KMS-11 (cell line): ENCODE measurements at regions not wholly inside any gene's neighbourhood (a gene's known extent, or its start where the extent isn't known, plus 50 kb on each side); places are given as distances from the start of the nearest gene placed in this dataset.
"Not testable (repeated sequence)": the region's sequence is repeated elsewhere in the genome, so short reads cannot be mapped to it uniquely, and the experiment has no call there.

Experiments used
- H2AFZ ChIP-seq: fragments of 200-600 bp; sonication (generic); 2 replicates; pipeline ENCODE4 v1.6.1; 2016; ENCODE audit warnings: antibody characterized with exemption, mixed run types, low read depth
- H3K27ac ChIP-seq: fragments of 200-600 bp; sonication (generic); 2 replicates; pipeline ENCODE4 v1.6.1; 2016; ENCODE audit warnings: mild to moderate bottlenecking, mixed run types
- H3K27me3 ChIP-seq: fragments of 200-600 bp; sonication (generic); 2 replicates; pipeline ENCODE4 v1.6.1; 2017; ENCODE audit warnings: mild to moderate bottlenecking, low read depth, mixed run types, moderate library complexity; ENCODE audit not compliant: insufficient read depth
- H3K36me3 ChIP-seq: fragments of 200-600 bp; sonication (generic); 2 replicates; pipeline ENCODE4 v1.6.1; 2017; ENCODE audit warnings: mild to moderate bottlenecking, mixed run types; ENCODE audit not compliant: insufficient read depth
- H3K4me1 ChIP-seq: fragments of 200-600 bp; sonication (generic); 2 replicates; pipeline ENCODE4 v1.6.1; 2016; ENCODE audit warnings: mild to moderate bottlenecking, low read depth, mixed run types; ENCODE audit not compliant: poor library complexity, severe bottlenecking
- H3K4me2 ChIP-seq: fragments of 200-600 bp; sonication (generic); 2 replicates; pipeline ENCODE4 v1.7.0; 2016; ENCODE audit warnings: mild to moderate bottlenecking, mixed run types
- H3K4me3 ChIP-seq: fragments of 200-600 bp; sonication (generic); IDR thresholded peaks from 2 replicates; pipeline ENCODE4 v1.6.1; 2017; ENCODE audit warnings: low read depth, low read length, mixed read lengths; ENCODE audit not compliant: insufficient read depth
- H3K79me2 ChIP-seq: fragments of 200-600 bp; sonication (generic); 2 replicates; pipeline ENCODE4 v1.6.1; 2016; ENCODE audit warnings: low read depth, mixed run types; ENCODE audit not compliant: insufficient read depth
- H3K9ac ChIP-seq: fragments of 200-600 bp; sonication (generic); 2 replicates; pipeline ENCODE4 v1.6.1; 2016; ENCODE audit warnings: mild to moderate bottlenecking, mixed run types
- H4K20me1 ChIP-seq: fragments of 200-600 bp; sonication (generic); 2 replicates; pipeline ENCODE4 v1.6.1; 2016; ENCODE audit warnings: mild to moderate bottlenecking, mixed run types; ENCODE audit not compliant: insufficient read depth
- TF ChIP-seq, protein P1 (sequence below): fragments of 200-600 bp; sonication (generic); conservative IDR thresholded peaks from 2 replicates; pipeline ENCODE4 v1.6.1; 2017; ENCODE audit warnings: low read depth, mild to moderate bottlenecking, antibody characterized with exemption, low read length, moderate library complexity, mixed read lengths

- Histone ChIP-seq H3K9ac (no peak overlapping the region), H2AFZ (no peak overlapping the region), H4K20me1 (no peaks in the 10 kb centered on the region), H3K27ac (no peak overlapping the region), H3K4me1 (no peaks in the 10 kb centered on the region), H3K4me3 (no peak overlapping the region), H3K4me2 (no peak overlapping the region), H3K36me3 (no peaks in the 10 kb centered on the region), H3K27me3 (no peaks in the 10 kb centered on the region), H3K79me2 (no peaks in the 10 kb centered on the region)
- TF ChIP-seq, protein P1, sequence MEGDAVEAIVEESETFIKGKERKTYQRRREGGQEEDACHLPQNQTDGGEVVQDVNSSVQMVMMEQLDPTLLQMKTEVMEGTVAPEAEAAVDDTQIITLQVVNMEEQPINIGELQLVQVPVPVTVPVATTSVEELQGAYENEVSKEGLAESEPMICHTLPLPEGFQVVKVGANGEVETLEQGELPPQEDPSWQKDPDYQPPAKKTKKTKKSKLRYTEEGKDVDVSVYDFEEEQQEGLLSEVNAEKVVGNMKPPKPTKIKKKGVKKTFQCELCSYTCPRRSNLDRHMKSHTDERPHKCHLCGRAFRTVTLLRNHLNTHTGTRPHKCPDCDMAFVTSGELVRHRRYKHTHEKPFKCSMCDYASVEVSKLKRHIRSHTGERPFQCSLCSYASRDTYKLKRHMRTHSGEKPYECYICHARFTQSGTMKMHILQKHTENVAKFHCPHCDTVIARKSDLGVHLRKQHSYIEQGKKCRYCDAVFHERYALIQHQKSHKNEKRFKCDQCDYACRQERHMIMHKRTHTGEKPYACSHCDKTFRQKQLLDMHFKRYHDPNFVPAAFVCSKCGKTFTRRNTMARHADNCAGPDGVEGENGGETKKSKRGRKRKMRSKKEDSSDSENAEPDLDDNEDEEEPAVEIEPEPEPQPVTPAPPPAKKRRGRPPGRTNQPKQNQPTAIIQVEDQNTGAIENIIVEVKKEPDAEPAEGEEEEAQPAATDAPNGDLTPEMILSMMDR: no peak
These were observed 251.2 kb upstream of the SGCG start for GRCh38 chr13:22929381-22930126.

- H3K4me1 ChIP-seq: no peaks in the 10 kb centered on the region
- H3K27ac ChIP-seq: no peak overlapping the region
- TF ChIP-seq, protein P1: no peak
- H3K4me2 ChIP-seq: no peak overlapping the region
- no peaks in the 10 kb centered on the region for H3K36me3 ChIP-seq
- H4K20me1 ChIP-seq: no peaks in the 10 kb centered on the region
- no peak overlapping the region for H3K4me3 ChIP-seq
- no peaks in the 10 kb centered on the region for H3K79me2 ChIP-seq
- H2AFZ ChIP-seq: no peak overlapping the region
- H3K9ac ChIP-seq: no peak overlapping the region
- no peaks in the 10 kb centered on the region for H3K27me3 ChIP-seq
These were observed 249.2 kb upstream of the SGCG start for GRCh38 chr13:22931576-22931975.

DNA sequence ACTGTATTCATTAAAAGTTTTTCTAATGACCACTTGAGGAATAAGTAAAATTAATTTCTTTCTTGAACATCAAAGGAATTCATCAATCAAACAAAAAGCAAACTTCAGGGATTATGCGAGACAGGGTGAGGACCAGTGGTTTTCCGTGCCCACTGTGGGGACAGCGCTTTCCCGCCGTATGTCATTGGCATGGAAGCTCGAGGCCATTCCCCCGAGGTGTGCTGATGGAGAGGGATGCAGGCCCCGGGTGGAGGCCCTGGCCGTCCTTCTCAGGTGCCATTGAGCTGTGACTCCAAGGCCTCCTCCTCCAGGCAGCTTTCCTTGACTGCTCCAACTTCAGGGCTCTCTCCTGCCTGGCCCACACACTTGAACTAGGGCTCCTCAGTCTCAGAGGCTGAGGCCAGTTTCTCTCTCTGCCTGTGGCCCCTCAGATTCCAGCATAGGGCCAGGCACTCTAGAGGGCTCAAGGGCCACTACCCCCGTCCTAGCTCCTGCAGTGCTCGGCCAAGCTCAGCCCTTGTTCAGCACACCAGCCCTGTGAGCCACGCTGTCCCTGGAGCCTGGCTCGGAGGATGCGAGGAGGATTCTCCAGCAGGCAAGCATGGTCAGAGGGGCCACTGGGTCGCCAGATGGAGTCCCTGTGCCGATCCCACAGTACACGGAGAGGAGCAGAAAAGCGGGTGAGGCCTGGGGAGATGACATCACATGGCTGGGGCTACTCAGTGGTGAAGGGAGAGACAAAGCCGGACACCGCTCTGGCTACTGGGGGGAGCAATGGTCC, 248.0 kb upstream of the SGCG start:
- not testable (repeated sequence) for H3K27ac ChIP-seq, H3K9ac ChIP-seq, H3K36me3 ChIP-seq, H3K4me2 ChIP-seq, H3K4me1 ChIP-seq, H2AFZ ChIP-seq, H3K4me3 ChIP-seq, H3K27me3 ChIP-seq, H3K79me2 ChIP-seq, H4K20me1 ChIP-seq

GRCh38 chr13:22933571-22934181, 247.1 kb upstream of the SGCG start:
- Histone ChIP-seq H3K4me2 (no peak overlapping the region), H4K20me1 (no peaks in the 10 kb centered on the region), H3K27ac (no peak overlapping the region), H3K27me3 (no peaks in the 10 kb centered on the region), H3K36me3 (no peaks in the 10 kb centered on the region), H3K9ac (no peak overlapping the region), H3K4me3 (no peak overlapping the region), H3K79me2 (no peaks in the 10 kb centered on the region), H2AFZ (no peak overlapping the region), H3K4me1 (no peaks in the 10 kb centered on the region)
- TF ChIP-seq, protein P1: no peak
